Neural progenitor cell (in vitro differentiated cells): ENCODE measurements at regions not wholly inside any gene's neighbourhood (a gene's known extent, or its start where the extent isn't known, plus 50 kb on each side); places are given as distances from the start of the nearest gene placed in this dataset.

Experiments
- DNase-seq: peaks from one replicate; pipeline ENCODE4 v3.0.0-alpha.2; 2016; ENCODE audit warnings: low spot score
- H2AFZ ChIP-seq: fragments of 200-600 bp; sonication (generic); replicated peaks from 2 replicates; pipeline ENCODE4 v1.6.1; 2016; ENCODE audit warnings: antibody characterized with exemption
- H3F3A ChIP-seq: fragments of 200-600 bp; sonication (generic); 2 replicates; pipeline ENCODE4 v1.6.1; 2016; ENCODE audit warnings: antibody characterized with exemption, low read depth
- H3K27ac ChIP-seq: fragments of 200-600 bp; sonication (generic); 2 replicates; pipeline ENCODE4 v1.5.1; 2016; ENCODE audit warnings: mild to moderate bottlenecking
- H3K27me3 ChIP-seq: fragments of 200-600 bp; sonication (generic); 2 replicates; pipeline ENCODE4 v1.6.1; 2016; ENCODE audit warnings: mild to moderate bottlenecking, moderate library complexity
- H3K36me3 ChIP-seq: fragments of 200-600 bp; sonication (generic); 2 replicates; pipeline ENCODE4 v1.5.1; 2016
- H3K4me1 ChIP-seq: fragments of 200-600 bp; sonication (generic); 2 replicates; pipeline ENCODE4 v1.6.1; 2016; ENCODE audit warnings: mixed run types
- H3K4me2 ChIP-seq: fragments of 200-600 bp; sonication (generic); 2 replicates; pipeline ENCODE4 v1.6.1; 2016
- H3K4me3 ChIP-seq: fragments of 200-600 bp; sonication (generic); 2 replicates; pipeline ENCODE4 v1.5.1; 2016
- H3K79me2 ChIP-seq: fragments of 200-600 bp; sonication (generic); 2 replicates; pipeline ENCODE4 v1.6.1; 2016; ENCODE audit warnings: low read depth
- H3K9ac ChIP-seq: fragments of 200-600 bp; sonication (generic); 2 replicates; pipeline ENCODE4 v1.6.1; 2016
- H3K9me3 ChIP-seq: fragments of 200-600 bp; sonication (generic); 2 replicates; pipeline ENCODE4 v1.5.1; 2016; ENCODE audit warnings: low read depth
- H4K20me1 ChIP-seq: fragments of 200-600 bp; sonication (generic); 2 replicates; pipeline ENCODE4 v1.6.1; 2016; ENCODE audit warnings: low read depth
- H3K27ac Mint-ChIP-seq: 3 replicates; pipeline ENCODE4 v1.8.0; 2021; ENCODE audit warnings: mixed read lengths
- H3K27me3 Mint-ChIP-seq: 2 replicates; pipeline ENCODE4 v1.8.0; 2022; ENCODE audit warnings: low read depth, mild to moderate bottlenecking, inconsistent platforms, moderate library complexity, mixed read lengths; ENCODE audit not compliant: insufficient read depth
- H3K36me3 Mint-ChIP-seq: 3 replicates; pipeline ENCODE4 v1.8.0; 2021; ENCODE audit warnings: mixed read lengths
- H3K4me1 Mint-ChIP-seq: 3 replicates; pipeline ENCODE4 v1.8.0; 2021; ENCODE audit warnings: mixed read lengths
- H3K4me3 Mint-ChIP-seq: 3 replicates; pipeline ENCODE4 v1.8.0; 2021; ENCODE audit warnings: mild to moderate bottlenecking, moderate library complexity, mixed read lengths
- H3K9me3 Mint-ChIP-seq: 3 replicates; pipeline ENCODE4 v1.8.0; 2020; ENCODE audit warnings: mixed read lengths
- EZH2 ChIP-seq: fragments of 200-600 bp; sonication (generic); IDR thresholded peaks from 2 replicates; pipeline ENCODE4 v1.6.1; 2017; ENCODE audit warnings: antibody characterized with exemption, mild to moderate bottlenecking, moderate library complexity
- EZH2phosphoT487 ChIP-seq: fragments of 200-600 bp; sonication (generic); IDR thresholded peaks from 2 replicates; pipeline ENCODE4 v1.6.1; 2017; ENCODE audit warnings: antibody characterized with exemption
- TF ChIP-seq, protein P1 (sequence below): fragments of 200-600 bp; sonication (generic); IDR thresholded peaks from 2 replicates; pipeline ENCODE4 v1.5.1; 2017; ENCODE audit warnings: antibody characterized with exemption, mild to moderate bottlenecking

DNA sequence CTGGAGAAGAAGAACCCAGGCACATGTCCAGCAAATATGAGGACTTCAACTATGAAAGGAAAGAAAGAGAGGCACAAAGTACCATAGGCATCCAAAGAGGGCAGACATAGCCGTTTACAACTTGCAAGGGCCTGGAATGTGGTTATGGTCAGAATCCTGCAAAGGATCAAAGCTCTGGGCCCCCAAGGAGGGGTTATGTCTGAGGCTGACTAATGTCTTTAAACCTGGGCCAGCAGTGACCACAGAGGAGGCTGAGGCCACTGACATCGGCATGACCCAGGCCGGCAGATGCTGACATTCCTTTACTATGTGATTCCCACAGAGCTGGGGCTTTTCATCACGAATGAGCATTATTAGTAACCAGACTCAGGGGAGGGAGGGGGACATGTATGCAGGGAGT lies 861.1 kb downstream of the DHX35 start:
- H3K4me2 ChIP-seq = no peak overlapping the region
- H3K9me3 ChIP-seq = no peaks in the 10 kb centered on the region
- Mint-ChIP-seq H3K9me3 (no peaks in the 10 kb centered on the region), H3K4me3 (peak overlapping the region; percentile 44), H3K36me3 (no peaks in the 10 kb centered on the region), H3K27me3 (peaks cover 6% of the 10 kb centered on the region), H3K4me1 (peaks cover 11% of the 10 kb centered on the region), H3K27ac (no peak overlapping the region)
- no peak overlapping the region for H3K27ac ChIP-seq
- H4K20me1 ChIP-seq = no peaks in the 10 kb centered on the region
- no peak for DNase-seq
- H2AFZ ChIP-seq = no peak overlapping the region
- no peaks in the 10 kb centered on the region for H3K79me2 ChIP-seq
- no peaks in the 10 kb centered on the region for H3K4me1 ChIP-seq
- no peaks in the 10 kb centered on the region for H3K27me3 ChIP-seq
- H3K4me3 ChIP-seq = no peak overlapping the region
- H3F3A ChIP-seq = no peaks in the 10 kb centered on the region
- no peak for TF ChIP-seq EZH2
- TF ChIP-seq, protein P1, sequence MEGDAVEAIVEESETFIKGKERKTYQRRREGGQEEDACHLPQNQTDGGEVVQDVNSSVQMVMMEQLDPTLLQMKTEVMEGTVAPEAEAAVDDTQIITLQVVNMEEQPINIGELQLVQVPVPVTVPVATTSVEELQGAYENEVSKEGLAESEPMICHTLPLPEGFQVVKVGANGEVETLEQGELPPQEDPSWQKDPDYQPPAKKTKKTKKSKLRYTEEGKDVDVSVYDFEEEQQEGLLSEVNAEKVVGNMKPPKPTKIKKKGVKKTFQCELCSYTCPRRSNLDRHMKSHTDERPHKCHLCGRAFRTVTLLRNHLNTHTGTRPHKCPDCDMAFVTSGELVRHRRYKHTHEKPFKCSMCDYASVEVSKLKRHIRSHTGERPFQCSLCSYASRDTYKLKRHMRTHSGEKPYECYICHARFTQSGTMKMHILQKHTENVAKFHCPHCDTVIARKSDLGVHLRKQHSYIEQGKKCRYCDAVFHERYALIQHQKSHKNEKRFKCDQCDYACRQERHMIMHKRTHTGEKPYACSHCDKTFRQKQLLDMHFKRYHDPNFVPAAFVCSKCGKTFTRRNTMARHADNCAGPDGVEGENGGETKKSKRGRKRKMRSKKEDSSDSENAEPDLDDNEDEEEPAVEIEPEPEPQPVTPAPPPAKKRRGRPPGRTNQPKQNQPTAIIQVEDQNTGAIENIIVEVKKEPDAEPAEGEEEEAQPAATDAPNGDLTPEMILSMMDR = no peak
- no peak for TF ChIP-seq EZH2phosphoT487
- no peak overlapping the region for H3K9ac ChIP-seq
- H3K36me3 ChIP-seq = no peaks in the 10 kb centered on the region

GRCh38 chr20:39822667-39823066 lies 860.5 kb downstream of the DHX35 start:
- no peaks in the 10 kb centered on the region for H3K27me3 ChIP-seq
- peaks cover 11% of the 10 kb centered on the region for H3K4me1 Mint-ChIP-seq
- no peak overlapping the region for H3K4me3 ChIP-seq
- no peak overlapping the region for H3K4me2 ChIP-seq
- no peak for TF ChIP-seq EZH2
- TF ChIP-seq EZH2phosphoT487 = no peak
- TF ChIP-seq, protein P1 = no peak
- DNase-seq = no peak
- H3K36me3 Mint-ChIP-seq = no peaks in the 10 kb centered on the region
- H3K4me3 Mint-ChIP-seq = no peak overlapping the region
- no peak overlapping the region for H3K27ac Mint-ChIP-seq
- H3K4me1 ChIP-seq = no peaks in the 10 kb centered on the region
- no peaks in the 10 kb centered on the region for H4K20me1 ChIP-seq
- H3K9me3 Mint-ChIP-seq = no peaks in the 10 kb centered on the region
- no peak overlapping the region for H3K27ac ChIP-seq
- no peak overlapping the region for H2AFZ ChIP-seq
- no peak overlapping the region for H3K9ac ChIP-seq
- H3K9me3 ChIP-seq = no peaks in the 10 kb centered on the region
- H3F3A ChIP-seq = no peaks in the 10 kb centered on the region
- H3K36me3 ChIP-seq = no peaks in the 10 kb centered on the region
- peaks cover 6% of the 10 kb centered on the region for H3K27me3 Mint-ChIP-seq
- H3K79me2 ChIP-seq = no peaks in the 10 kb centered on the region

DNA sequence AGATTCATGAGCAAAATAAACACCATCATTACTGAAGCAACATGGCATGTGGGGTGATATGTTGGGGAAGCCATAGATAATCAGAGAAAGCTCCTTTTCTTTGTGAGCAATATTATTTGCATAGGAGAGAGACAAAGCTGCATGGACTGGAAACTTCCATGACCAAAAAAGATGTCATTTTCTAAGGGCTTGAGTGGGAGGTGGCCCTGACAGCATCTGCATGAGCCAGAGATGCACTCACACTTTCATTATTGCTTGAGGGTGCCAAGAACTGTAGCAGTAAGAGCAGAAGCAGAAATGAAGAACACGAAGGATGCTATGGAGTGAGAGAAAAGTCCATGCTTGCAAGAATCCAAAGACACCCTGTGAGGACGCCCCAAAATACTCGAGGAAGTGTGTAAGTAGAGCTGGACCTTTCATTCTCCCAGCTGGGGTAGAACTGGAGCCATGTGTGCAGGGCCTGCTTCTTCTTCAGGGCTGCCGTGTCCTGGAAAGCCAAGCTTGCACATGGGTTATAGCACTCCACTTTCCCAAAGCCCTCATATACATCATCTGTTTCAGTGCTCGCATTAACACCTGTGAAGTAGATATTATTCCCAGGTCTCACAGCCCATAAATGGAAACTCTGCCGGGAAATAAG lies 851.2 kb downstream of the DHX35 start:
- Histone ChIP-seq H2AFZ (no peak overlapping the region), H3K27ac (no peak overlapping the region), H3K4me1 (no peaks in the 10 kb centered on the region), H3K36me3 (no peaks in the 10 kb centered on the region), H3K79me2 (no peaks in the 10 kb centered on the region), H3K4me3 (no peak overlapping the region), H3K4me2 (no peak overlapping the region), H3K9ac (no peak overlapping the region), H4K20me1 (no peaks in the 10 kb centered on the region), H3K9me3 (no peaks in the 10 kb centered on the region), H3F3A (no peaks in the 10 kb centered on the region), H3K27me3 (no peaks in the 10 kb centered on the region)
- Mint-ChIP-seq H3K4me1 (peaks cover 3% of the 10 kb centered on the region), H3K9me3 (no peaks in the 10 kb centered on the region), H3K36me3 (no peaks in the 10 kb centered on the region), H3K27ac (no peak overlapping the region), H3K27me3 (peaks cover 6% of the 10 kb centered on the region), H3K4me3 (no peak overlapping the region)
- DNase-seq = no peak
- TF ChIP-seq, protein P1 = no peak
- TF ChIP-seq EZH2phosphoT487 (no peak), EZH2 (no peak)
